ENCODE measurements at regions not wholly inside any gene's neighbourhood (a gene's known extent, or its start where the extent isn't known, plus 50 kb on each side); places are given as distances from the start of the nearest gene placed in this dataset.
"Not testable (repeated sequence)": the region's sequence is repeated elsewhere in the genome, so short reads cannot be mapped to it uniquely, and the experiment has no call there.

DNA sequence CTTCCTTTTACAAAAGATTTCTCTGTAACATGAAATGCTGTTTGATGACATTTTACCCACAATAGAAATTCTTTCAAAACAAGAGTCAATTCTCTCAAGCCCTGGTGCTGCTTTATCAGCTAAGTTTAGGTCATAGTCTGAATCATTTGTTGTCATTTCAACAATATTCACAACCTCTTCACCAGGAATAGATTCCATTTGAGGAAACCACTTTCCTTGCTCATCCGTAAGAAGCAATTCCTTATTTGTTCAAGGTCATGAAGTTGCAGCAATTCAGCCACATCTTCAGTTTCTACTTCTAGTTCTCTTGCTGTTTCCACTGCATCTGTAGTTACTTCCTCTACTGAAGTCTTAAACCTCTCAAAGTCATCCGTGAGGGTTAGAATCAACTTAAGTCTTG is 315.3 kb downstream of the TYW1 start:
- Histone ChIP-seq H2AK5ac (ENCODE audit: low read length) (no peak overlapping the region), H3K4me1 (ENCODE audit: control insufficient read depth, low read depth, low read length) (no peaks in the 10 kb centered on the region), H3K4ac (ENCODE audit: low read depth, low read length) (no peak overlapping the region), H3K56ac (ENCODE audit: low read length) (no peak overlapping the region), H2BK120ac (ENCODE audit: low read depth, low read length) (no peak overlapping the region), H3K27ac (ENCODE audit: low read depth, low read length) (no peak overlapping the region), H2BK5ac (ENCODE audit: low read length) (no peak overlapping the region), H3K79me2 (ENCODE audit: control insufficient read depth, insufficient read depth, low read length) (no peaks in the 10 kb centered on the region), H3K4me2 (ENCODE audit: low read length) (no peak overlapping the region), H3K36me3 (ENCODE audit: control insufficient read depth, insufficient read depth, low read length) (peaks cover 6% of the 10 kb centered on the region), H2BK15ac (replicated peaks; ENCODE audit: low read depth) (no peak overlapping the region), H3K79me1 (ENCODE audit: low read length) (no peaks in the 10 kb centered on the region), H3K27me3 (ENCODE audit: insufficient read depth, low read length, poor library complexity) (no peaks in the 10 kb centered on the region), H4K8ac (ENCODE audit: low read depth, low read length) (no peak overlapping the region), H3K9ac (ENCODE audit: low read length) (no peak overlapping the region), H3K23ac (ENCODE audit: low read length) (no peak overlapping the region), H4K5ac (ENCODE audit: low read length) (no peak overlapping the region), H3K4me3 (ENCODE audit: low read length) (no peak overlapping the region), H3K18ac (ENCODE audit: low read length) (no peak overlapping the region)
- DNase-seq, result no peak
- no CpG with 5 or more reads among the region's 2 CpGs for WGBS (ENCODE audit: extremely low coverage, insufficient coverage, low lambda C conversion rate)

DNA sequence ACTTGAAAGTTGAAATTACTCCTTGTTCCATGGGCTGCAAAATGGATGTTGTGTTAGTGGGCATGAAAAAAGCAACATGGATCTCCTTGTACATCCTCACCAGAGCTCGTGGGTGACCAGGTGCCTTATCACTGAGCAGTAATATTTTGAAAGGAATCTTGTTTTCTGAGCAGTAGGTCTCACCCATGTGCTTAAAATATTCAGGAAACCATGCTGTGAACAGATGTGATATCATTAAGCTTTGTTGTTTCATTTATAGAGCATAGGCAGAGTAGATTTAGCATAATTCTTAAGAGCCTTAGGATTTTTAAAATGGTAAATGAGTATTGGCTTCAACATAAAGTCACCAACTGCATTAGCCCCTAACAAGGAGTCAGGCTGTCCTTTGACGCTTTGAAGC is 316.6 kb downstream of the TYW1 start:
- H3K4ac ChIP-seq (ENCODE audit: low read depth, low read length), result no peak overlapping the region
- H2AK5ac ChIP-seq (ENCODE audit: low read length), result no peak overlapping the region
- no peaks in the 10 kb centered on the region for H3K27me3 ChIP-seq (ENCODE audit: insufficient read depth, low read length, poor library complexity)
- no peak overlapping the region for H3K18ac ChIP-seq (ENCODE audit: low read length)
- no peak overlapping the region for H3K23ac ChIP-seq (ENCODE audit: low read length)
- no peak overlapping the region for H3K9ac ChIP-seq (ENCODE audit: low read length)
- no peaks in the 10 kb centered on the region for H3K4me1 ChIP-seq (ENCODE audit: control insufficient read depth, low read depth, low read length)
- no peak overlapping the region for H2BK15ac ChIP-seq (replicated peaks; ENCODE audit: low read depth)
- no peak overlapping the region for H3K56ac ChIP-seq (ENCODE audit: low read length)
- H4K5ac ChIP-seq (ENCODE audit: low read length), result no peak overlapping the region
- peaks cover 6% of the 10 kb centered on the region for H3K36me3 ChIP-seq (ENCODE audit: control insufficient read depth, insufficient read depth, low read length)
- H4K8ac ChIP-seq (ENCODE audit: low read depth, low read length), result no peak overlapping the region
- no CpG with 5 or more reads among the region's 2 CpGs for WGBS (ENCODE audit: extremely low coverage, insufficient coverage, low lambda C conversion rate)
- H3K79me2 ChIP-seq (ENCODE audit: control insufficient read depth, insufficient read depth, low read length), result no peaks in the 10 kb centered on the region
- H3K4me2 ChIP-seq (ENCODE audit: low read length), result no peak overlapping the region
- no peak for DNase-seq
- H2BK5ac ChIP-seq (ENCODE audit: low read length), result no peak overlapping the region
- H2BK120ac ChIP-seq (ENCODE audit: low read depth, low read length), result no peak overlapping the region
- H3K79me1 ChIP-seq (ENCODE audit: low read length), result no peaks in the 10 kb centered on the region
- no peak overlapping the region for H3K27ac ChIP-seq (ENCODE audit: low read depth, low read length)
- no peak overlapping the region for H3K4me3 ChIP-seq (ENCODE audit: low read length)

DNA sequence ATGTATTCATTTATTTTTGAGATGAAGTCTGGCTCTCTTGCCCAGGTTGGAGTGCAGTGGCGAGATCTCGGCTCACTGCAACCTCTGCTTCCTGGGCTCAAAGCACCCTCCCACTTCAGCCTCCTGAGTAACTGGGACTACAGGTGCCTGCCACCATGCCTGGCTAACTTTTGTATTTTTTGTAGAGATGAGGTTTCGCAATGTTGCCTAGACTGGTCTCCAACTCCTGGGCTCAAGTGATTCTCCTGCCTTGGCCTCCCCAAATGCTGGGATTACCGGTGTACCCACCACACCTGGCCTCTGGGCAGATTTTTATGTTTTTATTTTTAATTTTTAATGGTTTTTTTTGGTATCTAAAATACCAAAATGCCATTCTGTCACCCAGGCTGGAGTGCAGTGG is 320.3 kb downstream of the TYW1 start:
- not testable (repeated sequence) for H2BK120ac ChIP-seq (ENCODE audit: low read depth, low read length); H4K8ac ChIP-seq (ENCODE audit: low read depth, low read length); H4K5ac ChIP-seq (ENCODE audit: low read length); H3K18ac ChIP-seq (ENCODE audit: low read length); H2BK15ac ChIP-seq (replicated peaks; ENCODE audit: low read depth); H3K79me2 ChIP-seq (ENCODE audit: control insufficient read depth, insufficient read depth, low read length); DNase-seq; H3K4me1 ChIP-seq (ENCODE audit: control insufficient read depth, low read depth, low read length); H3K79me1 ChIP-seq (ENCODE audit: low read length); H3K4ac ChIP-seq (ENCODE audit: low read depth, low read length); H3K4me2 ChIP-seq (ENCODE audit: low read length); H3K36me3 ChIP-seq (ENCODE audit: control insufficient read depth, insufficient read depth, low read length); H3K56ac ChIP-seq (ENCODE audit: low read length); H3K27ac ChIP-seq (ENCODE audit: low read depth, low read length); H3K23ac ChIP-seq (ENCODE audit: low read length); H3K9ac ChIP-seq (ENCODE audit: low read length); H3K4me3 ChIP-seq (ENCODE audit: low read length); H3K27me3 ChIP-seq (ENCODE audit: insufficient read depth, low read length, poor library complexity); H2AK5ac ChIP-seq (ENCODE audit: low read length); H2BK5ac ChIP-seq (ENCODE audit: low read length)
- no CpG with 5 or more reads among the region's 4 CpGs for WGBS (ENCODE audit: extremely low coverage, insufficient coverage, low lambda C conversion rate)

DNA sequence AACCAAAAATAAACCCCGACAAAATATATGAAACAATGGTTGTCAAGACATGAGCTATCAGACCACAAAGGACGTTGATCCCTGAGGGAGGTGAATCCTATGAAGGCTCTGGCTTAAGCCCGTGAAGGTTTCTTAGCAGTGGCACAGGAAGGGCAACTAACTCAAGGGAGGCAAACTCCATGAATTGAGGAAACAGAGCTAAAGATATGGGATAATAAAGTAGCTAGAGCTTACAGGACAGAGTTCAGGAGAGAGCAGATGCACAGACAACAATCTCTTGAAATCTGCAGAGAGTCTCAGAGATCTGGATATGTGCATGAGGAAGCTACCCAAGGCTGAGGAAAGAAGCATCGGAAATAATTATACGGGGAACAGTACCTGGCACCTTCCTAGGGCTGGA is 331.6 kb downstream of the TYW1 start:
- WGBS (ENCODE audit: extremely low coverage, insufficient coverage, low lambda C conversion rate), result no CpG with 5 or more reads among the region's 5 CpGs
- H3K27me3 ChIP-seq (ENCODE audit: insufficient read depth, low read length, poor library complexity); H2BK120ac ChIP-seq (ENCODE audit: low read depth, low read length): not testable (repeated sequence)

DNA sequence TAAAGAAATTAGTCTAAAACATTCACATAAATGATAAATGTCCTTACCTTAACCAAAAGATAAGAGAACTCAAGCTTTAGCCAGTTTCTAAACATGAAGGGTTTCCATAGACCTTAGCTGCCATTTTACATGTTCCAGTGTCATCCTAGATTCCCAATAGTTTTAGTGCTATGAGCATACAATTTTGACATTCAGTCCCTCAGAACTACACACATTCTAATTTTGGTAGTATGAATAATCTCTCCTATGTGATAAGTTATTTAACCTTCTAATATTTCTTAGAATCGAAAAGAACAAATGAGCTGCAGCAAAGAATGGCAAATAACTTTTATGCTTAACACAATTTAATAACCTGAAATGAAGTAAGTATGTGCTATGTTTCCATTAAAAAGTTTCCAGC is 338.5 kb downstream of the TYW1 start:
- H3K4me2 ChIP-seq (ENCODE audit: low read length); H3K27me3 ChIP-seq (ENCODE audit: insufficient read depth, low read length, poor library complexity); H2BK15ac ChIP-seq (replicated peaks; ENCODE audit: low read depth); H3K79me1 ChIP-seq (ENCODE audit: low read length); DNase-seq; H3K4me1 ChIP-seq (ENCODE audit: control insufficient read depth, low read depth, low read length); H2BK120ac ChIP-seq (ENCODE audit: low read depth, low read length); H3K4me3 ChIP-seq (ENCODE audit: low read length); H3K23ac ChIP-seq (ENCODE audit: low read length); H3K27ac ChIP-seq (ENCODE audit: low read depth, low read length); H3K56ac ChIP-seq (ENCODE audit: low read length); H2BK5ac ChIP-seq (ENCODE audit: low read length); H3K9ac ChIP-seq (ENCODE audit: low read length); H2AK5ac ChIP-seq (ENCODE audit: low read length); H3K79me2 ChIP-seq (ENCODE audit: control insufficient read depth, insufficient read depth, low read length); H3K36me3 ChIP-seq (ENCODE audit: control insufficient read depth, insufficient read depth, low read length); H3K18ac ChIP-seq (ENCODE audit: low read length); H4K5ac ChIP-seq (ENCODE audit: low read length); H4K8ac ChIP-seq (ENCODE audit: low read depth, low read length); H3K4ac ChIP-seq (ENCODE audit: low read depth, low read length): not testable (repeated sequence)
- WGBS (ENCODE audit: extremely low coverage, insufficient coverage, low lambda C conversion rate), result no CpG with 5 or more reads among the region's 1 CpG

More for the DNA sequence above, 331.6 kb downstream of the TYW1 start:
- H3K27ac ChIP-seq (ENCODE audit: low read depth, low read length); H3K18ac ChIP-seq (ENCODE audit: low read length); H3K4me1 ChIP-seq (ENCODE audit: control insufficient read depth, low read depth, low read length); H2BK15ac ChIP-seq (replicated peaks; ENCODE audit: low read depth); H4K8ac ChIP-seq (ENCODE audit: low read depth, low read length); H2BK5ac ChIP-seq (ENCODE audit: low read length); H3K9ac ChIP-seq (ENCODE audit: low read length); H3K4me3 ChIP-seq (ENCODE audit: low read length); H3K79me1 ChIP-seq (ENCODE audit: low read length); DNase-seq; H4K5ac ChIP-seq (ENCODE audit: low read length); H3K56ac ChIP-seq (ENCODE audit: low read length); H3K79me2 ChIP-seq (ENCODE audit: control insufficient read depth, insufficient read depth, low read length); H2AK5ac ChIP-seq (ENCODE audit: low read length); H3K4me2 ChIP-seq (ENCODE audit: low read length); H3K36me3 ChIP-seq (ENCODE audit: control insufficient read depth, insufficient read depth, low read length); H3K23ac ChIP-seq (ENCODE audit: low read length); H3K4ac ChIP-seq (ENCODE audit: low read depth, low read length): not testable (repeated sequence)

DNA sequence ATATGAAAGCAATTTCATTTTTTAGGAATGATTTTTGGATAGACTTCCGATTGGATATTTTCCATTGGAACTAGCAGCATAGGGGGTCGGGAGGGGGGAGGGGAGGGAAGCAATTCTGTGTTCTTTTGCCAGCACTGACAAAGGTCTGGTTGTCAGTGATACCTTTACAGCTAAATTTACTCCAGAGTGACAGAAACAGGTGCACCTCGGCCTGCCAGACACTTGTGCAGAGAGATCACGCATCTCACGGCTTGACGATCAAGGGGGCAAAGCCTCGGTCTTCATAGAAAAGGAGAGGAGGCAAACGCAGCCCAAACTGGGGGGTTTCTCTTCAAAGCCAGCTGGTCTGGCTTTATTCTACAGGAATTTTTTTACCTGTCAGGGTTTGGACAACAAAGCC is 339.0 kb downstream of the TYW1 start:
- H3K4me3 ChIP-seq (ENCODE audit: low read length); H2BK5ac ChIP-seq (ENCODE audit: low read length); H3K27ac ChIP-seq (ENCODE audit: low read depth, low read length); DNase-seq; H3K4me2 ChIP-seq (ENCODE audit: low read length); H2AK5ac ChIP-seq (ENCODE audit: low read length); H3K79me1 ChIP-seq (ENCODE audit: low read length); H3K79me2 ChIP-seq (ENCODE audit: control insufficient read depth, insufficient read depth, low read length); H3K36me3 ChIP-seq (ENCODE audit: control insufficient read depth, insufficient read depth, low read length); H3K9ac ChIP-seq (ENCODE audit: low read length); H2BK120ac ChIP-seq (ENCODE audit: low read depth, low read length); H3K56ac ChIP-seq (ENCODE audit: low read length); H2BK15ac ChIP-seq (replicated peaks; ENCODE audit: low read depth); H3K23ac ChIP-seq (ENCODE audit: low read length); H4K8ac ChIP-seq (ENCODE audit: low read depth, low read length); H3K4me1 ChIP-seq (ENCODE audit: control insufficient read depth, low read depth, low read length); H4K5ac ChIP-seq (ENCODE audit: low read length); H3K27me3 ChIP-seq (ENCODE audit: insufficient read depth, low read length, poor library complexity); H3K18ac ChIP-seq (ENCODE audit: low read length); H3K4ac ChIP-seq (ENCODE audit: low read depth, low read length): not testable (repeated sequence)
- no CpG with 5 or more reads among the region's 8 CpGs for WGBS (ENCODE audit: extremely low coverage, insufficient coverage, low lambda C conversion rate)
